Hepatocyte (in vitro differentiated cells): ENCODE measurements at regions not wholly inside any gene's neighbourhood (a gene's known extent, or its start where the extent isn't known, plus 50 kb on each side); places are given as distances from the start of the nearest gene placed in this dataset.
A peak's percentile ranks its signal among the peaks of the same experiment; 100 is the strongest.
"Not testable (repeated sequence)": the region's sequence is repeated elsewhere in the genome, so short reads cannot be mapped to it uniquely, and the experiment has no call there.

Experiments used
- DNase-seq: peaks from one replicate; pipeline ENCODE4 v3.0.0-alpha.2; 2016; ENCODE audit warnings: low spot score
- H2AFZ ChIP-seq: fragments of 200-600 bp; sonication (generic); 2 replicates; pipeline ENCODE4 v1.6.0; 2016; ENCODE audit warnings: antibody characterized with exemption, mild to moderate bottlenecking
- H3K27ac ChIP-seq: fragments of 200-600 bp; sonication (generic); 2 replicates; pipeline ENCODE4 v1.5.1; 2016; ENCODE audit warnings: mild to moderate bottlenecking
- H3K27me3 ChIP-seq: fragments of 200-600 bp; sonication (generic); 2 replicates; pipeline ENCODE4 v1.6.1; 2016
- H3K36me3 ChIP-seq: fragments of 200-600 bp; sonication (generic); replicated peaks from 2 replicates; pipeline ENCODE4 v1.5.1; 2016; ENCODE audit warnings: low read depth; ENCODE audit not compliant: insufficient read depth
- H3K4me1 ChIP-seq: fragments of 200-600 bp; sonication (generic); 2 replicates; pipeline ENCODE4 v1.5.1; 2016; ENCODE audit warnings: mild to moderate bottlenecking, moderate library complexity; ENCODE audit not compliant: insufficient read depth
- H3K4me2 ChIP-seq: fragments of 200-600 bp; sonication (generic); 2 replicates; pipeline ENCODE4 v1.6.0; 2016
- H3K4me3 ChIP-seq: fragments of 200-600 bp; sonication (generic); 2 replicates; pipeline ENCODE4 v1.5.1; 2016; ENCODE audit warnings: mild to moderate bottlenecking
- H3K79me2 ChIP-seq: fragments of 200-600 bp; sonication (generic); 2 replicates; pipeline ENCODE4 v1.6.0; 2017; ENCODE audit warnings: mild to moderate bottlenecking
- H3K9me2 ChIP-seq: fragments of 200-600 bp; sonication (generic); replicated peaks from 2 replicates; pipeline ENCODE4 v1.6.0; 2017; ENCODE audit warnings: mild to moderate bottlenecking; ENCODE audit not compliant: insufficient read depth
- H3K9me3 ChIP-seq: fragments of 200-600 bp; sonication (generic); 2 replicates; pipeline ENCODE4 v1.5.1; 2016; ENCODE audit warnings: low read depth, mild to moderate bottlenecking
- H4K20me1 ChIP-seq: fragments of 200-600 bp; sonication (generic); 2 replicates; pipeline ENCODE4 v1.6.0; 2016; ENCODE audit warnings: mild to moderate bottlenecking; ENCODE audit not compliant: insufficient read depth, poor library complexity, severe bottlenecking
- CTCF ChIP-seq: fragments of 200-600 bp; sonication (generic); IDR thresholded peaks from 2 replicates; pipeline ENCODE4 v1.5.1; 2016; ENCODE audit warnings: antibody characterized with exemption, mild to moderate bottlenecking; ENCODE audit not compliant: poor library complexity
- EZH2 ChIP-seq: fragments of 200-600 bp; sonication (generic); IDR thresholded peaks from 2 replicates; pipeline ENCODE4 v1.6.1; 2016; ENCODE audit warnings: antibody characterized with exemption, mild to moderate bottlenecking, borderline replicate concordance
- EZH2phosphoT487 ChIP-seq: fragments of 200-600 bp; sonication (generic); IDR thresholded peaks from one replicate; pipeline ENCODE4 v1.6.1; 2018; ENCODE audit warnings: antibody characterized with exemption, mild to moderate bottlenecking, low read depth, moderate library complexity; ENCODE audit not compliant: unreplicated experiment, severe bottlenecking
- WGBS: methylation state at CpG from one replicate; pipeline ENCODE4 v1.1.6; 2016; ENCODE audit warnings: low lambda C conversion rate; ENCODE audit errors: missing lambda C conversion rate; 5-methylcytosine and 5-hydroxymethylcytosine counted together

DNA sequence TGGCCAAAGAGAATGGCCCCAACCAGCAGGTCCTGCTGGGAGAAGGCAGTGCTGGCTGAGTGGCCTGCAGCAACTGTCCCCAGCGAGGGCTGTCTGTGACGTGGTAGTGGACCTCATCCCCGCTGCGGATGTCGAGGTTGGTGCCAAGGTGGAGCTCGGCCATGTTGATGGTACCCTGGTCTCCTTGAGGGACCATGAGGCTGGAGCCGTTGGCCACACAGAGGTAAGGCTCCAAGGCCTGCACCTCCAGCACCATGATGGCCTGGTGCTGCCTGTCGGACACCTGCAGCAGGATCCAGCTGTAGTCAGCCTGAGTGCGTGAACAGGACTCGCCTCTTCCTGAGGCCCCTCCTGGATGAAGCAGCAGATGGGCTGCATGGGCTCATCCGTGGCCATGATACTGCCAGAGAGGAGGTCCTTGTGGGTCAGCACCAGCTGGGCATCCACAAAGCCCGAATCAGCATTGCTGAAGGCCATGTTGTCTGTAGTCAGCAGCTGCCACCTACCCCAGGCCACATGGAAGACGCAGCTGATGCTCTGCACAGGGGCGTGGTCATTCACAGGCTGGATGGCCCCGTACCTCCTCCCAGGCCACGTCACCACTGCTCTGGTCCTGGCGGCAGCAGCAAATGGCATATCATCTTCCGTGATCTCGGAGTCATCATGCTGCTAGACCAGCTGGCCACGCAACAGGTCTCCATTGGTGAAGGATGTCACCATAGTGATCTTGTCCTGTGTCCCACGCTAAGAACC lies 167.5 kb downstream of the GOLGA6L4 start:
- no peaks in the 10 kb centered on the region for H3K36me3 ChIP-seq
- H2AFZ ChIP-seq, result no peak overlapping the region
- no peaks in the 10 kb centered on the region for H4K20me1 ChIP-seq
- H3K27me3 ChIP-seq, result no peaks in the 10 kb centered on the region
- no peak overlapping the region for H3K4me3 ChIP-seq
- no peak for DNase-seq
- 95% methylated on average over 20 of the region's 21 CpGs for WGBS
- no peaks in the 10 kb centered on the region for H3K9me2 ChIP-seq
- H3K79me2 ChIP-seq, result no peaks in the 10 kb centered on the region
- TF ChIP-seq EZH2phosphoT487, result no peak
- TF ChIP-seq EZH2, result no peak
- no peak for TF ChIP-seq CTCF
- no peak overlapping the region for H3K27ac ChIP-seq
- no peak overlapping the region for H3K4me2 ChIP-seq
- no peaks in the 10 kb centered on the region for H3K4me1 ChIP-seq
- H3K9me3 ChIP-seq, result no peaks in the 10 kb centered on the region

DNA sequence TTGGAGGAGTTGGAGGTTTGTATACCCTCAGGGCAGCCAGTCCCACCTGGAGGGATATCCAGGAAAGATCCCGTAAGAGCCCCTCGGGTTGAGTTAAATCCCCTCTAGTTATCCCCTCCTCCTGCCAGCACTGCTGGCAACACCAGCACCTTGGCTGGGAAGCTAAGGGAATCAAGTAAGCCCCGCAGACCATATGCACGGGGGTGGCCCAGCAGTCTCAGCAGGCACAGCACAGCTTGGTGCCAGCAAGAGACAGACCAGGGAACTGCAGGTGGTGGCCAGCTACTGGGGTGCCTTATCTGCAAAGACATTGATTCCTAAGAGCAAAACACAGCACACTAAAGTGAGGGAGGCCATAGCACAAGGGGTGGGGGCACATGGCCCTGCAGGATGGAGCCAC lies 173.8 kb downstream of the GOLGA6L4 start:
- H3K79me2 ChIP-seq, DNase-seq, H3K4me1 ChIP-seq, H3K4me2 ChIP-seq, H4K20me1 ChIP-seq, H3K9me2 ChIP-seq, H2AFZ ChIP-seq, H3K9me3 ChIP-seq, H3K36me3 ChIP-seq, H3K4me3 ChIP-seq, H3K27me3 ChIP-seq, H3K27ac ChIP-seq: not testable (repeated sequence)
- 79% methylated on average over 2 of the region's 4 CpGs for WGBS

GRCh38 chr15:84421513-84422181 lies 179.2 kb upstream of the ZSCAN2 start:
- H2AFZ ChIP-seq, result peak overlapping the region; percentile 71
- H3K36me3 ChIP-seq, H3K9me3 ChIP-seq, DNase-seq, H4K20me1 ChIP-seq, H3K79me2 ChIP-seq, H3K27me3 ChIP-seq, H3K4me1 ChIP-seq, H3K4me3 ChIP-seq, H3K9me2 ChIP-seq: not testable (repeated sequence)
- no CpG with 5 or more reads among the region's 55 CpGs for WGBS
- H3K4me2 ChIP-seq, result peak overlapping the region; percentile 74
- peak overlapping the region; percentile 71 for H3K27ac ChIP-seq

GRCh38 chr15:84425327-84425726 lies 175.5 kb upstream of the ZSCAN2 start:
- H3K27me3 ChIP-seq, H3K9me2 ChIP-seq, H3K4me2 ChIP-seq, DNase-seq, H3K9me3 ChIP-seq, H2AFZ ChIP-seq, H3K4me3 ChIP-seq, H3K27ac ChIP-seq, H3K79me2 ChIP-seq, H4K20me1 ChIP-seq, H3K4me1 ChIP-seq, H3K36me3 ChIP-seq: not testable (repeated sequence)
- WGBS, result 94% methylated on average over 7 of the region's 7 CpGs

DNA sequence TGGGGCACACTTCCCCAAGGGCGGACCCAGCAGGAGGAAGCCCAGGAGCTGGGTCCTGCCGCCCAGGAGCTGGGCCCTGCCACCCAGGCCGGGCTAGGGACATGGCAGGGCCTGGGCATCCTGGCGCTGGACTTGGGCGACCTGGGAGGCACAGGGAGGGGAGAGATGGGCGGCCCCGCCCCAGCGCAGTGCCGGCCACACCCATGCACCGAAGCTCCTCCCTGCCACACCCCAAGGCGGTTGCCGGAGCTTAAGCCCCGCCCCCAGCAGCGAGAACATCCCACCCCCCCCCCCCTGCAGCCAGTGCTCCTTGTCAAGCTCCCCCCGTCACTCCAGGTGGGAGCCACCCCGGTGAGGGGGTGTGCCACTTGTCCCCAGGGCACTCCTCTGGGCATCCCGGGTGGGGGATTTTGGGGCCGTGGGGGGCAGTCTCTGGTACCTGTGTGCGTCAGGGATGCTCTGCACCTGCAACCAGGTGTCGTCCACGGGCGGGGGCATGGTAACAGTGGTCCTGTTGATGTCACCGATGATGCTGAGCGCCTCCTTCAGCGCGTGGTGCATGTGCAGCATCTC lies 127.4 kb upstream of the ZSCAN2 start:
- not testable (repeated sequence) for H2AFZ ChIP-seq, H3K4me3 ChIP-seq, H3K36me3 ChIP-seq, H4K20me1 ChIP-seq, H3K79me2 ChIP-seq, H3K27me3 ChIP-seq, H3K4me1 ChIP-seq, DNase-seq, H3K4me2 ChIP-seq, H3K9me3 ChIP-seq, H3K27ac ChIP-seq, H3K9me2 ChIP-seq
- no CpG with 5 or more reads among the region's 26 CpGs for WGBS

GRCh38 chr15:84476364-84477033 lies 124.3 kb upstream of the ZSCAN2 start:
- no CpG with 5 or more reads among the region's 14 CpGs for WGBS
- not testable (repeated sequence) for H3K9me2 ChIP-seq, DNase-seq, H2AFZ ChIP-seq, H3K79me2 ChIP-seq, H3K9me3 ChIP-seq, H3K4me1 ChIP-seq, H3K36me3 ChIP-seq, H3K27me3 ChIP-seq, H3K27ac ChIP-seq, H4K20me1 ChIP-seq, H3K4me3 ChIP-seq, H3K4me2 ChIP-seq

DNA sequence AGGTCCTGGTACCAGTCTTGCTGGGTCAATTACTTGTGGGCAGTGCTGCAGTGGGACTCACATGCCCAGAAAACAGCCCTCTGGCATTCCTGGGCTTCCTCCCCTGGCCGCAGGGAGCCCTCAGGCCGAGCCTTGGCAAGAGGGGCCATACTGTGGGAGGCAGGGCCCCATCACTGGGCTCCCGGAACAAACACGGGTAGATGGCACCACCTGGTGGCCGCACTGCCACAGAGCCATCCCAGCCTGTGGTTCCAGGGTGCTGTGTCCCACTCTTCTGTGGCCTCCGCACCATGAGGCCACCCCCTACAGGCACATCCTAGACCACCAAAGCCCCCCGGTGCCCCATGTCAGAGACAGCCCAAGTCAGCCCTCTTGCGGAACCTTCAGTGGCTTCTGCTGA lies 123.3 kb upstream of the ZSCAN2 start:
- H3K79me2 ChIP-seq, H3K9me3 ChIP-seq, H3K27ac ChIP-seq, H3K4me1 ChIP-seq, H3K27me3 ChIP-seq, H3K9me2 ChIP-seq, H2AFZ ChIP-seq, DNase-seq, H4K20me1 ChIP-seq, H3K4me2 ChIP-seq, H3K36me3 ChIP-seq, H3K4me3 ChIP-seq: not testable (repeated sequence)
- WGBS, result no CpG with 5 or more reads among the region's 8 CpGs
